SK-N-MC (cell line): ENCODE measurements at regions not wholly inside any gene's neighbourhood (a gene's known extent, or its start where the extent isn't known, plus 50 kb on each side); places are given as distances from the start of the nearest gene placed in this dataset.

Experiments
- EZH2 ChIP-seq: fragments of 200-600 bp; sonication (generic); IDR thresholded peaks from one replicate; pipeline ENCODE4 v1.6.1; 2017; ENCODE audit warnings: antibody characterized with exemption
- POLR2AphosphoS5 ChIP-seq: IDR thresholded peaks from 2 replicates; pipeline ENCODE4 v1.6.1; 2012; ENCODE audit warnings: mild to moderate bottlenecking, low read depth, low read length, borderline replicate concordance

DNA sequence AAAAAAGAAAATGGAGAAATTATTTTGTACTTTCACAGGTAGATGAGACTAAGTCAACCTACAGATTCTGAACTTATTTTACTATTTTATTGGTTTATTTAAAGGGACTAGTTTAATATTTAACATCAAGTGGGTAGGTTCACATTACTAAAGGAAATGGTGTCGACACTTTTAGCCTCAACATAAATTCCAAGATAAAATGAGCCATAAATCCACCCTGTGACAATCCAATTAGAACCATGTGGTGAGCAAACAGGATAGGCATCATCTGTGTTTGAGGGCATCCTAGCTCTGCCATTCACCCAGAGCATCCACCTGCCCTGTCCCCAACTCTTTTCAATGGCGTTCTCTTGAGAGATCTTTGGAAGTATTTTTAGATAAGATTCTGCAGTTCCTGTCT lies 92.8 kb upstream of the PMFBP1 start:
- TF ChIP-seq POLR2AphosphoS5 (no peak), EZH2 (no peak)
